GM21367 (cell line): ENCODE measurements at regions not wholly inside any gene's neighbourhood (a gene's known extent, or its start where the extent isn't known, plus 50 kb on each side); places are given as distances from the start of the nearest gene placed in this dataset.

Experiments
- ATAC-seq: cut with Tn5 transposase; IDR thresholded peaks from one replicate; pipeline ENCODE4 v1.9.1; 2021; ENCODE audit not compliant: unreplicated experiment

DNA sequence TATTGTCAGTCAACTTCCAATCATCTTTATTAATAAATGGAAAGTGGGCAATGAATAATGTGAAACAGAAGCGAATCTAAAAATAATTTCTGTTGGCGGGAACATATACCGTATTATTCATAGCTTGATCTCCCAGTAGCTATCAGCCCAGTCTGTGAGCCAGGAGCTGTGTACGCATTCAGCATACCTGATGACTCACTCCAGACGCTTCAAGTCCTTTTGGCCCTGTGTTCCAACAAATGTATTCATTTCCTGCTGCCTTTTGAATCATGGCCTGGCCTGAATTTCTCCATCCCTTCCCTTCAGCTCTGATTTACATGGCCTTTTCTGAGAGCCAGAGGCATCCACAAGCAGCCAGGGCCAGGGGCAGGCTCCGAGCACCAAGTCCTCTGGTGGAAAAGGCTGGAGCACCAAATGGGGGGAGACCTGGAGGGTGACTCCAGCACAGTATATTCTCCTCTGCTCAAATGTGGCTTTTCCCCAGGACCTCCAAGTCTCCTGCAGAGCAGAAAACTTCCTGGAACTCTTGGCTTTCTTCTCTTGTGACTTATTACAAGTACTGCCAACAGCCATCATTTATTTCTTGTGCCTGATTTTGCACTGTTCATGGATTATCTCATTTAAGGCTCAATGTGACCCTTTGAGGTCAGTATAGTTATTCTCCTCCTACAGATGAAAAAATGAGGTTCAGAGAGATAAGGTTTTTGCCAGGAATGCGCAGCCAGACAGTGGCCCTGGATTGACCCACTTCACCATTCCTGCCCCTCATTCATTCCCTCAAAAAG lies 108.7 kb downstream of the EN1 start:
- no peak for ATAC-seq

DNA sequence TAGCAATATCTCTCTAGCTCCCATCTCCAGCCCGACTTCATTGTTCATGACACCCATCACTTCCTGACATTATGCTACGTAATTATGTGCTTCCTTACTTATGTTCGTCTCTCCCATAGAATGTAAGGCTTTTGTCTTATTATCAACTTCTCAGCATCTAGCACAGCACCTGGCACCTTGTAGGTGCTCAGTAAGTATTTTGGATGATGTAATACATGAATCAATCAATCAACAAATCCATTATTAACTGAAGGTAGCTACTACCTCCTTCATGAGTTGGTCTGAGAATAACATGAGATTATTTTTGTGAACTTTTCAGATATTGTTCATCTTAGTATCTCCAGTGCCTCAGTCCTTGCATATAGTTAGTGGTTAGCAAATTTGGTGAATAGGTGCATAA lies 109.3 kb downstream of the EN1 start:
- no peak for ATAC-seq

DNA sequence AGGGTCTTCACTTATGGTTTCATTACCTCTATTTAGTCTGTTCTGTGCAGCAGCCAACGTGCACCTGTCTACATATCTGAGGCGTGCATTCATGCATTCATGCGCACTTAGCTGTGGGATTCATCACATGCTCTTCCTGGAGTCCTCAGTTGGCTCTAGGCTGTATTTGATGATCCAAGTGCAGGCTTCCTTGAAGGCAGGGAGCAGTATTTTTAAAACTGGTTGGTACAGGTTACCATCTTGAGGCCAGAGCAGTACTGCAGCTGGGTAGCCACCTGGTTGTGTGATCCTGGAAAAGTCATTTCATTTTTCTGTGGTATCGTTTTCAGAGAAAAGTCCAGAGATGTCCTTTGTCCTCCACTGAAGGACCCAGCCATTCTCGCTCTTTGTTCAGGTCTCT lies 109.8 kb downstream of the EN1 start:
- no peak for ATAC-seq

DNA sequence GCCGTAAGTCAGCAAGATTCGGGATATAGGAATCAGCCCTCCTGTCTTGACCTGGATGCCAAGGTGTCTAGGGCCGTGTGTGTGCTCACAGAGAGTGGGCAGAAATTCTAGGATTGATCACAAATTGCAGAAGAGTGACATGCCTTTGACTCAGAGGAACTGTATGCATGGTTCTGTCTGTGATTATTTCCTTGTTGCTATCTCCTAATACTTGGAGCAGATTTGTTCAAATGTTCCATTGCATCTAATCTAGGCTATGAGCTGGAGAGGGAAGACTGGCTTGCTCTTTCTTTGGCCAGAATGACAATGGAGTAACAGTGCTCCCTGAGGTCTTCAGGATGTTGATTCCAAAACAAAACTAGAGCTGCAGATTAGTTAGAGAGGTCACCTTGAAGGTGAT lies 115.0 kb downstream of the EN1 start:
- ATAC-seq: no peak

DNA sequence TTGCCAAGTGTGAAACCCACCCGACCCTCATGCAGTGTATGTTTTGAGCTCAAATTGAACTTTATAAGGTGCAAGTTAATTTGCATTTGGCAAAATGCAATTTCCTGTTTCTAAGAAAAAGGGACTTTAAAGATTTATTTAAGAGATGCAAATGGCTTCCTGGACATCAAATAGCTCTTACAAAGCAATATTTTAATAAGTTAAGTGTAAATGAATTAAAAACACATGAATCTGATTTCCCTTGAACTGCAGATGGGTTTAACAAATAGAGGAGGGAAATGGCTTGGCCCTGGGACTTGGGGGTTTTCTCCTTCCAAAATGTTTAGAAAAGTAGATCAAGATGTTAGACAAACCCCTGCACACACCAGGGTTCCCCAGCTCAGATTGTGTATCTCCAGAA lies 116.0 kb downstream of the EN1 start:
- no peak for ATAC-seq

DNA sequence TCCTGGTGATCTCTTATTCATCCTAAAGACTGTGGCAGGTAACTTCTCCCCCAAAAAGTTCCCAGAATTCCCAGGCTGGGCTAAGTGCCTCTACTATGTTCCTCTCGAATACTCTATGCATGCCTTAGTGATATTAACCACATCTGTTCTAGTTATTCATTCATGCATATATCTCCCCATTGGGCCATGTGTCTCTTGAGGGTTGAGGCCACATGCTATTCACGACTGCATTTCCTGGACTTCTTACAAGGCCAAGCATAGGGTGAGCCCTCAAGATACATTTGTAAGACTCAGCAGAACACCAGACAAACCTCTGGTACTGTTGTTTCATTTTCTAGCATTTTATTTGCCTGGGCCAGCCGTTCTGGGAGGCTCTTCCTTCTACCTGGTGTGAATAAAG lies 117.0 kb downstream of the EN1 start:
- ATAC-seq: no peak

DNA sequence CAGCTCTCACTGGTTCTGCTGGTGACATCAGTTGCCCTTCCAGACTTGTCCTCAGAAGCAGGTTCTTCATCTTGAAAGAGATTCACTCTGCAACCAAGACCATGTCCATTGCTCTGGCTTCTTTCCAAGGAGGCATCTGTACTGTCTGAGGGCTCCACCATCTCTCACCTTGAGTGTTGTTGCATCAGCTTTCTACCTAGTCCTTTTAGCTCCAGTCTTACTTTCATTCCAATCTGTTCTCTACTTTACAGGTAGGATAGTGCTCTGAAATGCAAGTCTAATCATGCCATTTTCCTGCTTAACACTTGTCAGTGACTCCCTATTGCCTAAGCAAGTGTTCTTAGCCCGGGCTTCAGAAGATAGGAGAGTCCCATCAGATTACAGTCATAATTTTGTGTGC lies 117.7 kb downstream of the EN1 start:
- ATAC-seq: no peak

DNA sequence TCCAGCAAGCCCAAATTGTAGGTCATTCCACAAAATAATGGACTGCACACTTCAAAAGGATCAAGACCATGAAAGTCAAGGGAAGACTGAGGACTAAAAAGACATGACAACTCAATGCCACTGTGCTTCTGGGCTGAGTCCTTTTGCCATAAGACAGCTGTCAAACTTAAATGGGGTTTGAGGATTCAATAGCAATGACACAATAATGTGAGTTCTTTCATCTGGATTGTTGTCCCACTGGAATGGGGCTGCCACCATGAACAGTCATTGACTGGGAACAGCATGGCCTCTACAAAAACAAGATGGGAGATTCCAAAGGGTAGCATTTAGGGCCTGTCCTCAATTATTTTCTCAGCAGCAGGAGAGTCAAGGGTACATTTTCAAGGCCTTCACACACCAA lies 118.5 kb downstream of the EN1 start:
- ATAC-seq: no peak

DNA sequence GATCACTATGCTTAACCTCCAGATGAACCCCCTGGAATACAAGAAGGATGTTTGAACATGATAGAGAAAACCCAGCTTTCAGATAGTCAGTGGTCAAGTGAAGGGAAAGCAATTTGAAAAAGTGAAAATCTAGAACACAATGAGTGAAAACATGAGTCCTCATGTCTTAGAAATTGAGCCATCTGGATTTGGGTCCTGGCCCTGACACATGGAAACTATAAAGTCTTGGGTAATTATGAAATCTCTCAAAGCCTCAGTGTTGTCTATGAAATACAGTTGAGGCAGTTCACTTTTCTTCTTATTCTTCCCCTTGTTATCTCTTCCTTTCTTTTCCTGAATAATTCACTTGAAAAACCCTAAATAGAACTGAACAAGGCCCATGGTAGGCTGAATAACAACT lies 120.6 kb downstream of the EN1 start:
- ATAC-seq: no peak

DNA sequence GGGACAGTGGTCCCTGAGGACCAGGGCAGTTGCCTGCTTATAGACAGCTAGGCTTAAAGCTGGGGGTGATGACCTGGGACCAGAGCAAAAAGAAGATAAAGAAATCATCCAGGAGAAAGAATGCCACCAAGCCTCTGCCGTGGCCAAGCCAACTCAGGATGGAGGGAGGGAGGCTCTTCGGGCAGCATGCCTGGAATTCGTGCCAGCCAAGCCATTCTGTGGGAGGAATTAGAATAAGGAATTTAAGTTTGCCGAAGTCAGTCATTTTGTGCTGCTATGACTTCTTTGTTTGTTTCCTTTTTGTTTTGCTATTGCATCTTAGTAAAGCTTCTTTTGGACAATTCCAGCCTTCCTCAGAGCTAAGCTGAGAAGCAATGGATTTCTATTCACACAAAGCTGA lies 124.1 kb downstream of the EN1 start:
- no peak for ATAC-seq

DNA sequence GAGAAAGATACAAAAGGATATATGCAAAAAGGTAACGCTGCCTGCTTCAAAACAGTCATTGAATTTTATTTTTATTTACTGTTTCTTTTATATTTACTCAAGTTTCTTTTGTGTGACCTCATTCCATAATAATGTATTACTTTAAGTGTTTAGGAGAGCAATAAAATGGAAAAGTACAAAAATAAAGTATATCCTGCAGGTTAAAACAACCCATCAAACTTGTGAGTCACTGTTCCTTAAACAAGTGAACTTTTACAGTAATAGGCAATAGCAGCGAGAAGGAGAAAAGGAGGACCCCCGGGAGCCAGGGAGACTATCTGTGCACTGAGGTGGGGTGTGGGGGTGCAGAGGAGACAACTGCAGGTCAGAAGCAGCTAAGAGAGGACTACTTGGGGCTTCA lies 124.5 kb downstream of the EN1 start:
- ATAC-seq: no peak

DNA sequence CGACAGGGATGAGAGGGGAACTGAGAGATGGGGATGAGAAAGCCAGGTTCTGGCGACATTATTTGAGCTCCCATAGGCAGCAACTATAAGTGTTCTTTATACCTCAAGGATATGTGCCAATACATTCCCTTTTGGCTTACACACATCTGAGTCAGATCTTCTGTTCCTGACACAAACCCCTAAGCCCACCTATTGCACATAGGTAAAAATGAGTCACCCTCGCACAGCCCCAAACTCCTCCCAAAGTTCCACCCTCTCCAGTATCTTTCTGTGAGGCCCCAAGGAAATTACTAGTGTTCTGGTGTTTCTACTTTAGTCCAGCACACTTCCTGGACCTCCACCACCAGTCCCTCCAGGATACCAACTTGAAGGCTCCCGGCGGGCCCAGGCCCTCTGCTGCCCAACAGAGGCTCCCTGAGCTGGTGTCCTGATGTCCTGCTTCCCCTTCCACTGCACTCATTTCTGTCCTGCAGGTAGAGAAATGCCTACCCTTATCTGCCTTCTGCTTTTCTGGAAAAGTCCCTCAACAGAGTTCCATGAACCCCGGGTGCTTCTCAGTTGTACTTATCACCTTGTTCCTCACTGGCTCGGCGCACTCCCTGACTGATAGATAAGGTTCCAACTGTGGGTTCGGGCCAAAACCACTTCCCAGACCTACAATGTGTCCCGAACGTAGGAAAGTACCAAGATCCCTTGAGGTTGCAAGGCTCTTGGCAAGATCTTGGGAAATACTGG lies 125.5 kb downstream of the EN1 start:
- no peak for ATAC-seq

DNA sequence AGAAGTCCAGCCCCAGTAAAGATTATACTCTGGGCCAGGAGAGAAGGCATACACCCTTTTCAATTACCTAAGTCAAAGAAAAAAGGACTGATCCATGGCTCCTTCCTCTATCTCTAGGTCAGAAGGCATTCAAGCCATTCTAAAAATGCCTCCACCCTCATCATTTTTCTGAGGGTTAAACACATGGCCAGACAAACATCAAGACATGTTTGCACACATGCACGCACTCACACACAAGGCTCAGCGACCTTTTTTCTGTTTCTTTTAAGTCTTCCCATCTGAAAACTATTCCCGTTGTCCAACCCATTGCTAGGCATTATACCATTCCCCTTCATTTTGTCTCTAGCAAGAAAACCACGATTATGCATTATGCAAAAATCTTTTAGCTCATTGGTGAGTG lies 126.6 kb downstream of the EN1 start:
- ATAC-seq: no peak

DNA sequence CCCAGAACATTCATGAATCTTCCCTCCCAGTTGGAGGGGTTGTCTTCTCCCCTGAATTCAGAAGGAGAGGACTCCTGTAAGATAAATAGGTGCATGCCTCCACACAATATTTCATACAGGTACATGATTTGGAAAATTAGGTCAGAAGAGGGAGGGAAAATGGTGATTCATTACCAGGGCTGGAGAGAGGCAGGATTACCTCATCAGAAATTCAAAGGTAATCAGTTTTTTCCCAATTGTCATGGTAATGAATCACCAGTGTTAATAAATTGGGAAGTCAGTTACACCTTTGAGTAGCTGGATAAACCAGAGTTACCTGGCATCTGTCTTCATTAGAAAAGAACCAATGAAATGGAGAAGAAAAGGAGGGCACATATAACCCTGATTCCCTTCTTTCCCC lies 128.5 kb downstream of the EN1 start:
- ATAC-seq: no peak

DNA sequence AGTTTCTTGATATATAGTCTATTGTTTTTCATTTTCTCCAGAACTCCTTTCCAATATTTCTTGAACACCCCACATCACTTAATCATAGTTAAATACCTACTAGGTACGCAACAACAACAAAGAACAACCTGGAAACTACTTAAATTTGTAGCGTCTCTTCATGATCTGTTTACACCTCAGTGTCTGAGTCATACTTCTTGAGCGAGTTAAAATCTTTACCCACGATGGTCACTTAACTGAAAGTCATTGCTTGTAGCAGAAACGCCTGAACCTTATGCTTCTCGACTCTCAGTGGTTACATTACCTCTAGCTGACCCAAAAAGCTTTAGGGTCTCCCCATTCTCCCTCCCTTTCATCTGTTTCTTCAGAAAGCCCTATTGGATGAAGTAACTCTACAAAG lies 131.3 kb downstream of the EN1 start:
- ATAC-seq: no peak

DNA sequence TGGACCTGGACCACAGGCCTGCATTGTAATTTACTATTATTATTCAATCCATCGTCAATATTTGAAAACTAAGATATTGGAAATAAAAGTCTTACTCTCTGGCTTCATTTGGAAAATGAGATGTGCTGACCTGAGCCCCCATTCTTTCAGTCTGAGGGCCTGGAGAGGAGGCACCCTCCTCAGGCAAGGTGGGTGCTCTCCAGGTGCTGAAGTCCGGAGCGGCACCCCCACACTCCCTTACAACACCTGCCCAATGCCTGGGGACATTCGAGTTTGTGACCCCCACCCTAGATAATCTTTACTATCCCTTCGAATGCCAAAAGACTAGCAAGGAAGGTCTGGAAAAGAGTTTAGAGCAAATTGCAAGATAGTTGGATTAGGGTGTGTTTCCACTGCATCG lies 133.3 kb downstream of the EN1 start:
- no peak for ATAC-seq

DNA sequence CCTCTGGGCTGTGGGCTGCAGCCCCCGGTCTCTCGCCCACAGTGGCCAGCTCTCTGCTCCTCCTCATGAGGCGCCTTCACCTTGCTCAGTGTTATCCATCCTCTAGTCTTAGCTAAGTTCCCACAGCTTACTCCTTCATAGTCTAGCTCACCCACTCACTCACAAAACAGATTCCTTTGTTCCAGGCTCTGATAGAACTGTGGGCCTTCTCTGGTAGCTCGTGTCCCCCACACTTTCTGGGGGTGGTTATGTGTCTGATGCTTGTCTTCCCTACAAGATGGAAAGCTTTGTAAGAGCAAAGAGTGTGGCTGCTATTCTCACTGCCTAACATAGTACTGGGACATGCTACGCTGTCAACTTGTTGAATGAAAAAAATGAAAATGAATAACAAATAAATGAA lies 135.8 kb downstream of the EN1 start:
- ATAC-seq: no peak

DNA sequence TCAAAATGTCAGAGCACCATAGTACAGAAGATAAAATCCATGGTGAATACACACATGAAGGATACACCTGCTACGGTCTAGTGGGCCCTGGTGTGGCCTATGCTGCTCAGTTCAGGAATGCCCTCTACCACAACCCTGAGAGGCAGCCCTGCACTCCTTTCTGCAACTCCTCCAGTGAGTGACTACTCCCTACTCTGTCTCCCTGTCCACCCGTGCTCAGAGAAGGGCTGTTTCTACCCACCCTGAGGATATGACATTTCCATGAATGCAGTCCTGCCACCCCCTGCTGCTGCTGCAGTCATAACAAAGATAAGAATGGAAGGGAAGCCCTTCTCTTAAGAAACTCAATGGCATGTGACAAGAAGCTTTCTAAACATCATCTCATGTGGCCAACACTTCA lies 137.0 kb downstream of the EN1 start:
- ATAC-seq: no peak

DNA sequence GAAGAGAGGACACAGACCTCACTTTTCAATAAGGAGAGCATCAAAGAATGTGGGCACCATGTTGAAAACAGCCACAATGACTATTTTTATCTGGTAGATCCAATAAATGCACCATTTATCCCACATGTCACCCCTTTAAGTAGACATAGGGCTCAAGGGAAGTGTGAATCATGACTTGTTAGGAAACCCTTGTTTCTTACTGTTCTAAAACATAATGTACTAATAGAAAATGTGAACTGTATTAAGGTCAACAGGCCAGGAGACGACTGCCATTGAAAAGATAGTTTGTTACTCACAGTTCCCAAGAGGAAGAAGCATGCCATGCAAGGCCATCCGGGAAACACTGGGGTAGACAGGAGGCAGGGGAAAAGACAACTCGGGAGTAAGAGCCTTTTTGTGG lies 137.7 kb downstream of the EN1 start:
- no peak for ATAC-seq

DNA sequence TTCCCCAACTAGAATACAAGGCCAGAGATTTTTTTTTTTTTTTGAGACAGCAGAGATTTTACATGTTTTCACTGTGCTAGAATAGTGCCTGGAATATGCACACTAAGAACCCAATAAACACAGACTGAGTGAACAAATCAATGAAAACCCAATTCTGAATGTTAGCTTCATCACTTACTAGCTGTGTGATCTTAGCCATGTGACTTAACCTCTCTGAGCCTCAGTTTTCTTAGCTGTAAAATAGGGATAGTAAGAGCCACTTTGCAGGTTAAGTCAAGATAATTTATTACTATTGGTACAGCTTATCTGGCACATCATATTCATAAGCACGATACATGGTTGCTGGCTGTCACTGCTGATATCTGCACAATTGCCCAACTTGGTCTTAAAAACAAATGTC lies 140.6 kb downstream of the EN1 start:
- ATAC-seq: no peak

DNA sequence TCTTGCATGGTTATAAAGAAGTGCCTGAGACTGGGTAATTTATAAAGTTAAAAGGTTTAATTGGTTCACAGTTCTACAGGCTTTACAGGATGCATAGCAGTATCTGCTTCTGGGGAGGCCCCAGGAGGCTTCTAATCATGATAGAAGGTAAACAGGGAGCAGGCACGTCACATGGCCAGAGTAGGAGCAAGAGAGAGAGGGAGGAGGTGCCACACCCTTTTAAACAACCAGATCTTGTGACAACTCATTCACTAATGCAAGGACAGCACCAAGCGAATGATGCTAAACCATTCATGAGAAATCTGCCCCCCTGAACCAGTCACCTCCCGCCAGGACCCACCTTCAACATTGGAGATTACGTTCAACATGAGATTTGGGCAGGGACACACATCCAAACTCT lies 141.1 kb downstream of the EN1 start:
- ATAC-seq: no peak

DNA sequence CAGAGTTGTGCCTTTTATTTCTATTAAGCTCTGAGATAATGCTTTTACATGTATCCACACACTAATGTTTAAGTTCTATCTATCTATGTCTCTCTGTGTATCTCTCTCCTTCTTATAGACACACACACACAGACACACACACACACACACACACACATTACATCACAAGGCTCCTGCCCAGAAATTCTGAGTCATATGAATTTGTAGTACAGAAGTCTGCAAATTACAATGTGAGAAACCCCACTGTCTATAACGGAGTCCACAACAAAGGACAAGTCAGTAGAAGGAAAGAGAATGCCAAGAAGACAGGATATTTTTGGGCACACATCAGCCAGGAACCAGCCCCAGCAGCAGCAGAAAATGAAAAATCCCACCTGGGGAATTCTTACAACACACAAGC lies 142.4 kb downstream of the EN1 start:
- ATAC-seq: no peak
